Left lung (tissue), 4 donors: ENCODE measurements at regions not wholly inside any gene's neighbourhood (a gene's known extent, or its start where the extent isn't known, plus 50 kb on each side); places are given as distances from the start of the nearest gene placed in this dataset.
A peak's percentile ranks its signal among the peaks of the same experiment; 100 is the strongest.

ENCODE experiments used
- ATAC-seq: fragments of 200-7000 bp; cut with Tn5 transposase; one replicate; pipeline ENCODE4 v1.9.1; 2020; ENCODE audit warnings: moderate library complexity
- DNase-seq, 4 donors: peaks; one replicate each; pipeline ENCODE4 v3.0.0-alpha.2; 2013 to 2020
- H3K27ac ChIP-seq, 2 donors: fragments of 200-600 bp; sonication (generic) in 1 of 2; one replicate each; pipeline versions ENCODE4 v1.5.0 to v1.8.0; 2020 to 2021
- H3K27me3 ChIP-seq, 2 donors: fragments of 200-600 bp; sonication (generic) in 1 of 2; one replicate each; pipeline versions ENCODE4 v1.5.0 to v1.8.0; 2020 to 2021
- H3K36me3 ChIP-seq, 2 donors: fragments of 200-600 bp; sonication (generic) in 1 of 2; one replicate each; pipeline versions ENCODE4 v1.5.0 to v1.8.0; 2020 to 2021
- H3K4me1 ChIP-seq, 2 donors: fragments of 200-600 bp; one replicate each; pipeline ENCODE4 v1.8.0; 2021
- H3K4me3 ChIP-seq, 2 donors: fragments of 200-600 bp; sonication (generic) in 1 of 2; one replicate each; pipeline versions ENCODE4 v1.5.0 to v1.8.0; 2020 to 2021; ENCODE audit warnings: mild to moderate bottlenecking in 1 of 2
- H3K9me3 ChIP-seq, 2 donors: fragments of 200-600 bp; sonication (generic) in 1 of 2; one replicate each; pipeline versions ENCODE4 v1.5.0 to v1.8.0; 2020 to 2021
- intact Hi-C, 2 donors: fragments of 100-400 bp; cut with DNase I; formaldehyde crosslinking; loops; one replicate each; pipeline versions ENCODE4 v1.11.2 to v1.14.2; 2022
- TF ChIP-seq, protein P1 (sequence below), 2 donors: fragments of 200-600 bp; sonication (generic) in 1 of 2; IDR thresholded peaks; one replicate each; pipeline versions ENCODE4 v1.5.0 to v1.8.0; 2021; ENCODE audit warnings: antibody characterized with exemption in 2 of 2
- donor health status: DM: no; HTN: yes; CAD: no.
- donor health status: DM: no; HTN: no; CAD: no.

DNA sequence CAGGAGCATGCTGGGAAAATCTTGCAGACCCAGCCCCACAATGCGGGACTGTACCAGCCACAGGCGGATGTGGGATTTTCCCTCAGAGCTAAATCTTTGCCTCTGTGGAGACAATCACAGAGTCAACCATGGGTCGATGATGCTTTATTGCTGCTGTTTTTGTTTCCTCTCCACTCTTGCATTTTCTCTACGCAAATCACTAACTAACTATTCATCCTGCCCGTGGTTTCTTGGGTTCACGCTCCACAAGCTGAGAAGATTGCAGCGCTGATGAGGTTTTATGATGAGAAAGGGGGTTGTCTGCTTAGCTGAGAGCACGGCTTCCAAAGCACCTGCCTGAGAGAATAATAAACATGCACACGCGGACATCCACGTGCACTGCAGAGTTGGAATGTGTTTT is 500.2 kb upstream of the ADAMTS16 start:
- no peak for ATAC-seq
- intact Hi-C loops: no loop called here
- TF ChIP-seq, protein P1, sequence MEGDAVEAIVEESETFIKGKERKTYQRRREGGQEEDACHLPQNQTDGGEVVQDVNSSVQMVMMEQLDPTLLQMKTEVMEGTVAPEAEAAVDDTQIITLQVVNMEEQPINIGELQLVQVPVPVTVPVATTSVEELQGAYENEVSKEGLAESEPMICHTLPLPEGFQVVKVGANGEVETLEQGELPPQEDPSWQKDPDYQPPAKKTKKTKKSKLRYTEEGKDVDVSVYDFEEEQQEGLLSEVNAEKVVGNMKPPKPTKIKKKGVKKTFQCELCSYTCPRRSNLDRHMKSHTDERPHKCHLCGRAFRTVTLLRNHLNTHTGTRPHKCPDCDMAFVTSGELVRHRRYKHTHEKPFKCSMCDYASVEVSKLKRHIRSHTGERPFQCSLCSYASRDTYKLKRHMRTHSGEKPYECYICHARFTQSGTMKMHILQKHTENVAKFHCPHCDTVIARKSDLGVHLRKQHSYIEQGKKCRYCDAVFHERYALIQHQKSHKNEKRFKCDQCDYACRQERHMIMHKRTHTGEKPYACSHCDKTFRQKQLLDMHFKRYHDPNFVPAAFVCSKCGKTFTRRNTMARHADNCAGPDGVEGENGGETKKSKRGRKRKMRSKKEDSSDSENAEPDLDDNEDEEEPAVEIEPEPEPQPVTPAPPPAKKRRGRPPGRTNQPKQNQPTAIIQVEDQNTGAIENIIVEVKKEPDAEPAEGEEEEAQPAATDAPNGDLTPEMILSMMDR (IDR thresholded peaks at IDR 0.05): no peak

DNA sequence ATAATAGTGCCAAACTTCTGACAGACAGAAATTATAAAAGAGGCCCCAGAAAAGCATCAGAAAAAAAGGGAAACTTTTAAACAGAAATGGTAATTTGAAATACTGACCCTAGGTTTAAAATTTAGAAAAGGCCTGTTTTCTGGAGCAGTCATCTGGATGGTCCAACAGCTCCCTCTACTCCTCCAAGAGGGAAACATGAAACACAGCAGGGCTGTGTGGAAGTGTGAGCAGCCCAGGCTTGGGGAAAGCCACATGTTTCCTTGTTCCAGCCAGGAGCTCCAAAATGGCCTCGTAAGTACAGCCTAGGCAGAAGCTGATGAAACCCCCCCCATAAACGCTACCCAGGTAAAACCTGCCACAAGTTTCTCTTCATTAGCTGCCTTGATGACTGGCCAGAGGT is 499.3 kb upstream of the ADAMTS16 start:
- no peak overlapping the region for H3K27ac ChIP-seq
- H3K36me3 ChIP-seq: no peaks in the 10 kb centered on the region
- peaks cover 0 to 7% of the 10 kb centered on the region in 2 donors for H3K9me3 ChIP-seq
- intact Hi-C loops: no loop called here
- H3K4me1 ChIP-seq: no peaks in the 10 kb centered on the region
- ATAC-seq (peak; percentile 58), DNase-seq (peak in 1 of 4 donors; percentile 7)
- TF ChIP-seq, protein P1 (IDR thresholded peaks at IDR 0.05): no peak
- H3K27me3 ChIP-seq: no peaks in the 10 kb centered on the region
- H3K4me3 ChIP-seq: no peak overlapping the region

More for the DNA sequence above, 500.2 kb upstream of the ADAMTS16 start:
- DNase-seq: no peak
- H3K4me3 ChIP-seq: no peak overlapping the region
- no peaks in the 10 kb centered on the region for H3K4me1 ChIP-seq
- H3K27ac ChIP-seq: no peak overlapping the region
- H3K36me3 ChIP-seq: no peaks in the 10 kb centered on the region
- peaks cover 0 to 7% of the 10 kb centered on the region in 2 donors for H3K9me3 ChIP-seq
- H3K27me3 ChIP-seq: no peaks in the 10 kb centered on the region

DNA sequence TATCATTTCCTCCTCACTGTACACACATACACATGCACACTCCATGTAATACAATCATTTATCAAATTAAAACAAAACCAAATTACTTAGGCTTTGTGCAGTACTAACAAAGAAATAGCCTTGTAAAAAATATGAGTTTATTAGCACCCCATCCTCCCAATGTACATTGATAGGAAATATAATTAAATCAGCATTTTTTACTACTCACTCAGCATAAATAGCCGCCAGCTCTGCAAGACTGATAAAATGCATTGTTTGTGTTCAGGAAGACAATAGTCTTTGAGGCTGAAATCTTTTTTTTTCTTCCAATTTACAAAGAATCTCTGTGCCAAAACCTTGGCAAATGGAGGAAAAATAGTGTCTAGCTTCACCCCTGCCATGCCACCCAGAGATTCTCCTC is 497.6 kb upstream of the ADAMTS16 start:
- H3K9me3 ChIP-seq: peaks cover 0 to 7% of the 10 kb centered on the region in 2 donors
- H3K27ac ChIP-seq: no peak overlapping the region
- no peaks in the 10 kb centered on the region for H3K27me3 ChIP-seq
- ATAC-seq (no peak), DNase-seq (no peak)
- H3K36me3 ChIP-seq: no peaks in the 10 kb centered on the region
- H3K4me1 ChIP-seq: no peaks in the 10 kb centered on the region
- TF ChIP-seq, protein P1 (IDR thresholded peaks at IDR 0.05): no peak
- no peak overlapping the region for H3K4me3 ChIP-seq
- intact Hi-C loops: no loop called here

DNA sequence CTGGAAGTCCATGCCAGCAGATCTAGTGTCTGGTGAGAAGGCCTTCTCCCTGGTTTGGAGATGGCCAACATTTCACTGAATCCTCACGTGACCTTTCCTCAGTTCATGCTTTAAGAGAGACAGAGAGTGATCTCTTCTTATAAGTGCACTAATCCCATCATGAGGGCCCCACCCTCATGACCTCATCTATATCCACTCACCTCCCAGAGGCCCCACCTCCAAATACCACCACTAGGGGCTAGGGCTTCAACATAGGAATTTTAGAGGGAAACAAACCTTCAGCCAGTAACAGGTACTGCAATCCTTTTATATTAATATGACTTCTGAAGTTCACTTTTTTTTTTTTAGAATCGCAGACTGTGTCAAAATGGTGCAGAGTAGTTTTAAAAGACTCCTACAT is 496.9 kb upstream of the ADAMTS16 start:
- no peak for DNase-seq
- no peak for ATAC-seq
- peaks cover 0 to 7% of the 10 kb centered on the region in 2 donors for H3K9me3 ChIP-seq
- TF ChIP-seq, protein P1 (IDR thresholded peaks at IDR 0.05): no peak
- no peaks in the 10 kb centered on the region for H3K4me1 ChIP-seq
- no peaks in the 10 kb centered on the region for H3K27me3 ChIP-seq
- no peak overlapping the region for H3K4me3 ChIP-seq
- intact Hi-C loops: no loop called here
- H3K27ac ChIP-seq: no peak overlapping the region
- H3K36me3 ChIP-seq: no peaks in the 10 kb centered on the region

DNA sequence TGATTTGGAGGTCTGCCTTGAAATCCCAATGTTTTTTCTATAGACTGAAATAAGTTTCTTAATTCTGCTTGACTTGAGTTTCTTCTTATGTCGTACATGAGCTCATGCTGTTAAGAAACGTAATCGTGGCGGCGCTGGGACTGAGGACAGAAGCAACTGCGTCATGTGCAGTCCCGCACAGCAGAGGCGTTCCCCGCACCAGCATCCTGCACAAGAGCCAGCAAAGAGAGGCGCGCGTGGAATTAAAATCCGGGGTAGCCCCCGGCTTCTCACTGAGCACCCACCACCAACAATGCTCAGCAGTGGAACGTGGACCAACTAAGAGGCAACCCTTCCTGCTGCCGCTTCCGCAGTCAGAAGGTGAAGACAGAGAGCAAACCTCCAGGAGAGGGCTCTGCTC is 496.2 kb upstream of the ADAMTS16 start:
- Histone ChIP-seq H3K9me3 (peaks cover 0 to 7% of the 10 kb centered on the region in 2 donors), H3K27me3 (no peaks in the 10 kb centered on the region), H3K4me1 (no peaks in the 10 kb centered on the region), H3K36me3 (no peaks in the 10 kb centered on the region), H3K27ac (no peak overlapping the region), H3K4me3 (no peak overlapping the region)
- DNase-seq (no peak), ATAC-seq (no peak)
- intact Hi-C loops: no loop called here
- TF ChIP-seq, protein P1 (IDR thresholded peaks at IDR 0.05): no peak
